H1 (cell line): ENCODE measurements at regions not wholly inside any gene's neighbourhood (a gene's known extent, or its start where the extent isn't known, plus 50 kb on each side); places are given as distances from the start of the nearest gene placed in this dataset.

ENCODE experiments used
- CTCF ChIA-PET: fragments of 300-600 bp; sonication (Branson Sonifier 250); formaldehyde crosslinking; loops from one replicate; lab custom pipeline; 2021; ENCODE audit not compliant: partially characterized antibody; lab: Charles Lee
- POLR2A ChIA-PET: fragments of 300-600 bp; sonication (Branson Sonifier 250); formaldehyde crosslinking; loops from one replicate; lab custom pipeline; 2021; ENCODE audit warnings: inconsistent platforms; ENCODE audit not compliant: partially characterized antibody; lab: Charles Lee
- DNase-seq, 2 experiments: peaks; one replicate each; pipeline versions ENCODE4 v3.0.0 to v3.0.0-alpha.2; 2010 to 2022; ENCODE audit warnings: low spot score in 2 of 2, low read depth in 1 of 2, mixed read lengths in 1 of 2
- FAIRE-seq: peaks from 2 replicates; lab custom pipeline; 2011; peaks lifted over from hg19 to GRCh38; lab: Jason Lieb, UNC
- H2AFZ ChIP-seq: 2 replicates; pipeline ENCODE4 v1.8.1; 2012; ENCODE audit warnings: low read length, inconsistent platforms
- H2AK5ac ChIP-seq: 2 replicates; pipeline ENCODE4 v1.6.1; 2013; ENCODE audit warnings: low read depth, low read length
- H2BK120ac ChIP-seq: replicated peaks from 2 replicates; pipeline ENCODE3; 2013; ENCODE audit warnings: low read depth, low read length, inconsistent platforms
- H2BK12ac ChIP-seq: 2 replicates; pipeline ENCODE4 v1.6.1; 2013; ENCODE audit warnings: low read depth, low read length
- H2BK15ac ChIP-seq: 2 replicates; pipeline ENCODE4 v1.6.1; 2013; ENCODE audit warnings: low read length
- H2BK20ac ChIP-seq: 2 replicates; pipeline ENCODE4 v1.6.1; 2013; ENCODE audit warnings: low read length
- H2BK5ac ChIP-seq: 2 replicates; pipeline ENCODE4 v1.6.1; 2013; ENCODE audit warnings: low read depth, low read length
- H3K14ac ChIP-seq: 2 replicates; pipeline ENCODE4 v1.6.1; 2013; ENCODE audit warnings: inconsistent platforms; ENCODE audit not compliant: insufficient read length
- H3K18ac ChIP-seq: 2 replicates; pipeline ENCODE4 v1.6.1; 2013; ENCODE audit warnings: low read length; ENCODE audit errors: extremely low read depth
- H3K23ac ChIP-seq: 2 replicates; pipeline ENCODE4 v1.6.1; 2013; ENCODE audit warnings: inconsistent platforms; ENCODE audit not compliant: insufficient read length
- H3K23me2 ChIP-seq: 2 replicates; pipeline ENCODE4 v1.6.1; 2013; ENCODE audit warnings: low read depth, low read length
- H3K27ac ChIP-seq: 2 replicates; pipeline ENCODE4 v1.6.1; 2011; ENCODE audit warnings: low read depth, low read length, inconsistent platforms
- H3K27me3 ChIP-seq, 4 experiments: replicated peaks in 1 of 4; 1 replicate in 1 of 4; 2 replicates in 3 of 4; pipeline versions ENCODE4 v1.6.1 to v1.8.1; 2011 to 2013; ENCODE audit warnings: low read length in 3 of 4, mild to moderate bottlenecking in 3 of 4, inconsistent platforms in 2 of 4, mixed read lengths in 2 of 4, moderate library complexity in 1 of 4; ENCODE audit not compliant: control insufficient read depth in 3 of 4, insufficient read depth in 3 of 4; ENCODE audit errors: extremely low read depth in 1 of 4
- H3K36me3 ChIP-seq, 4 experiments: 2 replicates each; pipeline versions ENCODE4 v1.6.1 to v1.8.1; 2011 to 2013; ENCODE audit warnings: mild to moderate bottlenecking in 4 of 4, low read length in 3 of 4, moderate library complexity in 2 of 4, control low read depth in 1 of 4, inconsistent platforms in 1 of 4; ENCODE audit not compliant: insufficient read depth in 4 of 4, control insufficient read depth in 2 of 4
- H3K4ac ChIP-seq: replicated peaks from 2 replicates; pipeline ENCODE3; 2013; ENCODE audit warnings: low read length, low read depth, mixed read lengths, inconsistent platforms; ENCODE audit not compliant: insufficient read length
- H3K4me1 ChIP-seq, 4 experiments: replicated peaks in 1 of 4; 1 replicate in 1 of 4; 2 replicates in 3 of 4; pipeline versions ENCODE4 v1.6.1 to v1.8.1; 2011 to 2013; ENCODE audit warnings: low read length in 3 of 4, inconsistent platforms in 2 of 4, mixed read lengths in 1 of 4; ENCODE audit not compliant: insufficient read depth in 4 of 4, control insufficient read depth in 3 of 4
- H3K4me2 ChIP-seq, 2 experiments: 2 replicates each; pipeline versions ENCODE4 v1.6.1 to v1.8.1; 2011 to 2013; ENCODE audit warnings: low read depth in 2 of 2, low read length in 2 of 2, control low read depth in 1 of 2, inconsistent platforms in 1 of 2, mild to moderate bottlenecking in 1 of 2; ENCODE audit not compliant: insufficient read depth in 1 of 2
- H3K4me3 ChIP-seq, 4 experiments: fragments of 200-600, 300-600 bp in 1 of 4; sonication (generic), shearing (Covaris generic), sonication (Bioruptor Twin) in 1 of 4; 2 replicates each; pipeline versions ENCODE4 v1.5.1 to v1.8.1; 2011 to 2016; ENCODE audit warnings: low read length in 4 of 4, low read depth in 3 of 4, control low read depth in 2 of 4, inconsistent platforms in 2 of 4, mild to moderate bottlenecking in 2 of 4, mixed read lengths in 1 of 4, moderate library complexity in 1 of 4; ENCODE audit not compliant: insufficient read depth in 2 of 4; ENCODE audit errors: extremely low read depth in 1 of 4
- H3K56ac ChIP-seq: replicated peaks from 2 replicates; pipeline ENCODE3; 2013; ENCODE audit warnings: low read depth, mild to moderate bottlenecking, mixed read lengths, low read length, inconsistent platforms; ENCODE audit not compliant: insufficient read length
- H3K79me1 ChIP-seq: 2 replicates; pipeline ENCODE4 v1.6.1; 2013; ENCODE audit warnings: low read depth, low read length, control low read depth
- H3K79me2 ChIP-seq, 2 experiments: 2 replicates each; pipeline versions ENCODE4 v1.6.1 to v1.8.1; 2012 to 2013; ENCODE audit warnings: low read length in 2 of 2, mild to moderate bottlenecking in 2 of 2, inconsistent platforms in 1 of 2; ENCODE audit not compliant: insufficient read depth in 2 of 2, control insufficient read depth in 1 of 2
- H3K9ac ChIP-seq, 4 experiments: replicated peaks in 1 of 4; 1 replicate in 1 of 4; 2 replicates in 3 of 4; pipeline versions ENCODE4 v1.6.1 to v1.8.1; 2011 to 2013; ENCODE audit warnings: low read depth in 3 of 4, low read length in 3 of 4, control low read depth in 2 of 4, mild to moderate bottlenecking in 2 of 4, moderate library complexity in 2 of 4, inconsistent platforms in 1 of 4; ENCODE audit errors: extremely low read depth in 1 of 4
- H3K9me3 ChIP-seq, 2 experiments: 2 replicates each; pipeline versions ENCODE4 v1.6.1 to v1.8.1; 2012 to 2013; ENCODE audit warnings: mild to moderate bottlenecking in 2 of 2, moderate library complexity in 2 of 2, control low read depth in 1 of 2, inconsistent platforms in 1 of 2, low read depth in 1 of 2, low read length in 1 of 2, mixed read lengths in 1 of 2; ENCODE audit not compliant: insufficient read depth in 2 of 2
- H4K20me1 ChIP-seq, 2 experiments: replicated peaks in 1 of 2; 2 replicates each; pipeline versions ENCODE3 to v1.8.1; 2011 to 2013; ENCODE audit warnings: inconsistent platforms in 2 of 2, low read length in 2 of 2, mild to moderate bottlenecking in 1 of 2; ENCODE audit not compliant: insufficient read depth in 2 of 2, control insufficient read depth in 1 of 2
- H4K5ac ChIP-seq: 2 replicates; pipeline ENCODE4 v1.6.1; 2013; ENCODE audit warnings: low read length, low read depth, mixed read lengths, inconsistent platforms; ENCODE audit not compliant: insufficient read length
- H4K8ac ChIP-seq: 2 replicates; pipeline ENCODE4 v1.8.0; 2013; ENCODE audit warnings: mild to moderate bottlenecking, moderate library complexity, low read length, inconsistent platforms; ENCODE audit not compliant: insufficient read depth; ENCODE audit errors: extremely low read depth
- H4K91ac ChIP-seq: replicated peaks from 2 replicates; pipeline ENCODE3; 2013; ENCODE audit warnings: low read length, mixed read lengths, inconsistent platforms; ENCODE audit not compliant: insufficient read length
- ASH2L ChIP-seq: fragments of 200-600, 300-600 bp; sonication (generic); IDR thresholded peaks from one replicate; pipeline ENCODE4 v1.7.1; 2017; ENCODE audit warnings: low read length
- BCL11A ChIP-seq, 2 experiments: IDR thresholded peaks; one replicate each; pipeline ENCODE4 v1.6.1; 2011; ENCODE audit warnings: low read depth in 2 of 2, low read length in 2 of 2, mild to moderate bottlenecking in 2 of 2
- CBX5 ChIP-seq: fragments of 300-800, 300-1000 bp; sonication (generic); IDR thresholded peaks from 2 replicates; pipeline ENCODE4 v1.7.1; 2016; ENCODE audit warnings: antibody characterized with exemption, low read length, low read depth
- CEBPB ChIP-seq: IDR thresholded peaks from 2 replicates; pipeline ENCODE4 v1.6.1; 2012; ENCODE audit warnings: low read depth, low read length
- E2F6 ChIP-seq: IDR thresholded peaks from 2 replicates; pipeline ENCODE4 v1.6.1; 2012; ENCODE audit warnings: inconsistent platforms
- EZH2 ChIP-seq: fragments of 200-600 bp; sonication (generic); IDR thresholded peaks from 2 replicates; pipeline ENCODE4 v1.7.1; 2012; ENCODE audit warnings: low read depth, mild to moderate bottlenecking, moderate library complexity, low read length, inconsistent platforms; ENCODE audit not compliant: severe bottlenecking
- MAFK ChIP-seq: IDR thresholded peaks from 2 replicates; pipeline ENCODE4 v1.6.1; 2012; ENCODE audit warnings: low read depth, mild to moderate bottlenecking, improper control_type of control experiment, low read length
- NRF1 ChIP-seq: IDR thresholded peaks from 2 replicates; pipeline ENCODE4 v1.6.1; 2011; ENCODE audit warnings: mild to moderate bottlenecking, low read depth, low read length, improper control_type of control experiment
- POLR2A ChIP-seq, 2 experiments: IDR thresholded peaks; 1 replicate in 1 of 2; 2 replicates in 1 of 2; pipeline ENCODE4 v1.6.1; 2011; ENCODE audit warnings: low read depth in 2 of 2, low read length in 2 of 2, mild to moderate bottlenecking in 2 of 2; ENCODE audit errors: control extremely low read depth in 1 of 2
- POLR2AphosphoS5 ChIP-seq: IDR thresholded peaks from 2 replicates; pipeline ENCODE4 v1.6.1; 2011; ENCODE audit warnings: low read depth, low read length
- TAF1 ChIP-seq: IDR thresholded peaks from 2 replicates; pipeline ENCODE4 v1.6.1; 2011; ENCODE audit warnings: mild to moderate bottlenecking, low read depth, low read length
- TBP ChIP-seq: IDR thresholded peaks from 2 replicates; pipeline ENCODE4 v1.6.1; 2011; ENCODE audit warnings: low read depth, low read length, improper control_type of control experiment
- WGBS, 2 experiments: shearing (Covaris generic) in 1 of 2; methylation state at CpG; one replicate each; pipeline versions ENCODE4 v1.1.6 to v1.1.7; 2013 to 2015; ENCODE audit warnings: low lambda C conversion rate in 2 of 2, mixed read lengths in 2 of 2, inconsistent platforms in 1 of 2, low coverage in 1 of 2, missing lambda C conversion rate in 1 of 2; ENCODE audit not compliant: insufficient replicate concordance in 2 of 2, insufficient coverage in 1 of 2, insufficient read length in 1 of 2; ENCODE audit errors: extremely low coverage in 1 of 2, missing lambda C conversion rate in 1 of 2; 5-methylcytosine and 5-hydroxymethylcytosine counted together
- TF ChIP-seq, protein P1 (sequence below): IDR thresholded peaks from 2 replicates; pipeline ENCODE4 v1.6.1; 2011; ENCODE audit warnings: low read depth, mild to moderate bottlenecking, low read length; ENCODE audit not compliant: insufficient read depth

GRCh38 chr10:3692387-3692999 lies 92.5 kb downstream of the KLF6 start:
- Histone ChIP-seq H3K36me3 (no peaks in the 10 kb centered on the region), H2BK120ac (no peak overlapping the region), H3K4me1 (no peaks in the 10 kb centered on the region; a peak in 2 of 7 replicates), H4K8ac (no peak overlapping the region), H3K18ac (no peak overlapping the region), H3K23me2 (no peaks in the 10 kb centered on the region), H2BK12ac (no peak overlapping the region), H3K27ac (no peak overlapping the region), H4K5ac (no peak overlapping the region), H3K9ac (no peak overlapping the region), H3K56ac (no peak overlapping the region), H3K79me1 (no peaks in the 10 kb centered on the region), H4K91ac (no peak overlapping the region), H4K20me1 (no peaks in the 10 kb centered on the region), H2BK20ac (no peak overlapping the region), H2AFZ (no peak overlapping the region), H3K4me2 (no peak overlapping the region), H2BK5ac (no peak overlapping the region), H3K79me2 (no peaks in the 10 kb centered on the region), H3K27me3 (no peaks in the 10 kb centered on the region), H3K14ac (no peak overlapping the region), H3K9me3 (no peaks in the 10 kb centered on the region; a peak in 2 of 4 replicates), H3K23ac (no peak overlapping the region), H2AK5ac (no peak overlapping the region), H3K4me3 (no peak overlapping the region), H3K4ac (no peak overlapping the region), H2BK15ac (no peak overlapping the region)
- FAIRE-seq (no peak), DNase-seq (no peak)
- WGBS, 2 experiments: 91% methylated on average over 7 of the region's 7 CpGs; no CpG with 5 or more reads in 1 of the 2 experiments
- CTCF ChIA-PET: no interaction called here
- TF ChIP-seq EZH2 (no peak), CBX5 (no peak), NRF1 (no peak), ASH2L (no peak), TBP (no peak), CEBPB (no peak), BCL11A (IDR thresholded peaks at IDR 0.05; ENCODE audit: low read depth in 2 of 2, low read length in 2 of 2) (no peak), POLR2A (IDR thresholded peaks at IDR 0.05; ENCODE audit: control extremely low read depth in 1 of 2, low read depth in 2 of 2, low read length in 2 of 2) (no peak), E2F6 (no peak), MAFK (no peak), TAF1 (no peak), POLR2AphosphoS5 (no peak)
- TF ChIP-seq, protein P1, sequence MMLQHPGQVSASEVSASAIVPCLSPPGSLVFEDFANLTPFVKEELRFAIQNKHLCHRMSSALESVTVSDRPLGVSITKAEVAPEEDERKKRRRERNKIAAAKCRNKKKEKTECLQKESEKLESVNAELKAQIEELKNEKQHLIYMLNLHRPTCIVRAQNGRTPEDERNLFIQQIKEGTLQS: no peak
- POLR2A ChIA-PET: interaction anchor here (0.7 kb wide), 1 partner anchor 10 kb away, joined by 4 read pairs; no protein-coding TSS in a partner anchor
